ENCODE measurements at regions not wholly inside any gene's neighbourhood (a gene's known extent, or its start where the extent isn't known, plus 50 kb on each side); places are given as distances from the start of the nearest gene placed in this dataset.

DNA sequence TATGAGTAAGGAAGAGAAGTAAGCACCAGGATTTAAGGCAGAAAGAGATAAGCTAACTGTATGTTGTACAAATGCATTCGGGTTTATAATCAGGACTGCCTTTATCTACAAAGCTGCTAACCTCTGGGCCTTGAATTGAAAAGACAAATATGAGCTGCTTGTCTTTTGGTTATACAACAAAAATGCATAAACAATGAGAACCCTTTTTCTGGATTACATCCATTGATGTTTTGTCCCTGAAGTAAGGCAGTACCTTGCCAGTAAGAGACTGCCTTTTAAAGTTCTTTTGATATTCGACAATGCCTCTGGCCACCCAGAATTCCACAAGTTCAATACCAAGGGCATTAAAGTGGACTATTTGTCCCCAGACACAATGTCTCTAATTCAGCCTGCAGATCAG is 280.7 kb downstream of the ZNF621 start:
- DNase-seq (ENCODE audit: low spot score), result no peak

DNA sequence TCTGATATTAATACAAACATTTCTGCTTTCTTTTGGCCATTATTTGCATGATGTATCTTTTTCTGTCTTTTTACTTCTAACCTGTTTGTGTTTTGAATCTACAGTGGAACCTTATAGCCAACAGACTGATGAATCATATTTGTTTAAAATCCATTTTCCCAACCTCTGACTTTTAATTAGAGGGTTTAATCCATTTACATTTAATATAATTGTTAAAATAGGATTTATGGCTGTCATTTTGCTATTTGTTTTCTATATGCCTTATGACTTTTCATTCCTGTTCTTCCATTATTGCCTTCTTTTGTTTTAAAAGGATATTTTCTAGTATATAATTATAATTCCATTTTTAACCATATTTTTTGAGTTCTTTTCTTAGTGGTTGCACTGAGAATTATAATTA is 286.1 kb downstream of the ZNF621 start:
- no peak for DNase-seq (ENCODE audit: low spot score)

DNA sequence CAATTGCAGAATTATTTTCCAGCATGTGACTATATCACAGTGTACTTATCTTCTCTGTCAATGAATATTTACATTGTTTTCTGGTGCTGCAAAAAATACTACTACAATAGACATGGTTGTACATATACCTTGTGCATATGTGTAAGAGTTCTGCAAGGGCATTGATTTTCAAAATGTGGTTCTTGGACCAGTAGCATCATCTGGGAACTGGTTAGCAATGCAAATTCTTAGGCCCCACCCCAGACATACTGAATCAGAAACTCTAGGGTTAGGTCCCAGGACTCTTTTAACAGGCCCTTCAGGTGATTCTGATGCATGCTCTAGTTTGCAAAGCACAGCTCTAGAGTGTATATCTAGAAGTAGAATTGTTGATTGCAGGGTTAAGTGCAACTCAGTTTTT is 292.3 kb downstream of the ZNF621 start:
- DNase-seq (ENCODE audit: low spot score), result no peak

DNA sequence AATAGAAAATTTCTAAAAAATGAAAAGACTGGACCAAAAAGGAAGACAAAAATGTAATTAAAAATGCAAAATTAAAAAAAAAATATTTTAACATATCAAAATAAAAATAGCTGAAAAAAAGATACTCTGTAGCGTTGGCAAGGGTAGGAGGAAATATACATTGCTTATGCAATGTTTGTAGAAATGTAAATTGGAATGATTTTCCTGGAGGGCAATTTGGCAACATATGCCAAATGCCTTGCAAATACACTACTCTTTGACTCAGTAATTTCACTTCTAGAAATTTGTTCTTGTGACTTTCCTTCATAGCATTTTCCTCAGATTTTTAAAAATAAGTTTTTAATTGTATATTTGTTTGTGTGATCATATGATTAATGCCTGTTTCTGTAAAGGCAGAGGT is 296.6 kb downstream of the ZNF621 start:
- DNase-seq (ENCODE audit: low spot score), result no peak

DNA sequence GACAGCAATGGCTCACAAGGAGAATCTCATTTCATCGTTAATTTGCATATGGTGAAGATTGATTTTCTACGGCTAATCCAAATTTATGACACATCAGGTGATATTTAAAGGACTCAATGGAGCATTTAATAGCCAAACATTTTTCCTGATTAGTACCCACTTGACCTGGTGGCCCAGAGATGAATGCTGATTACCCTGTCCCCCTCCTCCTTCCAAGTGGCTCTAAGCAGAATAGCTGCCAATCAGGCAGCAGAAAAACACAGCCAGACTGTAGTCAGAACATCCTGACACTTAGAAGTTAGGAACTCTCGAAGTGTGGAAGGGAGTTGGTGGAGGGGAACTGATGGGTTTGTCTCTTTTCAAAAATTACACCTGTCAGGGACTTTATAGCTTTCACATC is 302.5 kb downstream of the ZNF621 start:
- no peak for DNase-seq (ENCODE audit: low spot score)

DNA sequence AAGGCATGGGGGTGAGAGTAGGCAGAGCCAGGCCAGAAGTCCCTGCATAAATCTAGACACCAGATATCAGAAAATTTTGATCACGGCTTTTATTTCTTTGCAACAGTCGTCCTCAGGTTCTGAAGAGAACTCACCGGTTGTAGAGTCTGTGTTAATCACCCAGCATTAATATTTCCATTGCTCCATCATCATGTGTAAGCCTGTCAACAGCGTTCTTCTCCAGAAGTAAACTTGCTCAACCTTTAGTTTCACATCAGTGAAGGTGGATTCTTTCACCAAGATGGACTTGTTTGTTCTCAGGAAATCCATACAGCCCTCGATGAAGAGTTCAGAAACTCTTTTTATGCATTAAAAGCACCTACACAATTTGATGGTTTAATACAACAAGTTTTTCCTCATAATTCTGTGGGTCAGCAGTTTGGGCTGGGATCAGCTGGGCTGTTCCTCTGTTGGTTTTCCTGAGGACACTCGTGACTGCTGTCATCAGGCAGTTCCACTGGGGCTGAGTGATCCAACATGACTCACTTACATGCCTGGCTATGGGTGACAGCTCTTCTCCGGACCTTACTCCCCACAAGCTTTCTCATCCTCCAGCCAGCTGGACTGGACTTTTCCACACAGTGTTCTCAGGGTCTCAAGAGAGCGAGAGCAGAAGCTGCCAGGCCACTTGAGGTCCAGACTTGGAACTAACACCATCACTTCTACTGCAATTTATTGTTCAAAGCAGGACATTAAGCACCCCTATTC is 303.4 kb downstream of the ZNF621 start:
- DNase-seq (ENCODE audit: low spot score), result no peak

DNA sequence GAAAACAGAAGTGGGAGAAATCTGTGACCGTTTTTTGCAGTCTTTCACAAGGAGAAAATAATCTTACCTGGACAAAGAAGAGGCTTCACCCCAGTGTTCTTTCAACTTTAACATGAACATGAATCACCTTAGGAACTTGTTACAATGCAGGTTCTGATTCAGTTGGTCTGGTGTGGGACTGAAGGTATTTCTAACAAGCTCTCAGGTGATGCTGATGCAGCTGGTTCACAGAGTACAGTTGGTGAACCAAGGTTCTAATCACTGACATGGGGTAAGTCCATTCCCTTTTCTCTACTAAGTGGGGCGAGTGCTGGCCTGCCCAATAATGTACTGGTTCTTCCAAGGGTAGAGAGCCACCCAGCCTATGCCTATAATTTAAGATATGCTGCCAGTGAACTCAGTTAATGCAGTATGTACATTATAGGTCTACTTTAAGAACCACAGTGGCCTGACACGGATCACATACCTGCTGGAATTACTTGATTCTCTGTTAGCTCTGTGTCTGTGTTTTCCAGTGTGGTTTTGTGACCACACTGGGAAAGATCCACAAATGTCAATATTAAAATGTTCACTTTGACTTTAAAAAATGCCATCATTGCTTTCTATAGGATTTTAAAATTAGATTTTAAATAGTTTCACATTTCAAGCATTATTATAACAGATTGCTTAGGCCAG is 304.1 kb downstream of the ZNF621 start:
- no peak for DNase-seq (ENCODE audit: low spot score)

DNA sequence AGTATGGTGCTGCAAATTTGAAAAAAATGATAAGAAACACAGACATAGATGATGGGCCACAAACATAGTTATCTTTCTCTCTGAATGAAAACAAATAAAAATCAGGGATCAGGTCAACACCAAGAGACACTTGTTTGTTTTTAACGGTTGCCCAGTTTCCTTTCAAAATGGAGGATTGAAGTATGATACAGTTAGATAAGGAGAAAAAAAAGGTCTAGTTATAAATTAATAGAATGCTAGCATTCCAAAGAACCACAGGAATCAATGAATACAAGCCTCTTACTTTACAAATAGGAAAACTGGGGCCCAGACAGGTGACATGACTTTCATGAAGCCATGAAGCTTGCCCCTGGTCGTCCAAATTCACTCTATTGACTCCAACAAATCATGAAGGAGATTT is 305.1 kb downstream of the ZNF621 start:
- no peak for DNase-seq (ENCODE audit: low spot score)

DNA sequence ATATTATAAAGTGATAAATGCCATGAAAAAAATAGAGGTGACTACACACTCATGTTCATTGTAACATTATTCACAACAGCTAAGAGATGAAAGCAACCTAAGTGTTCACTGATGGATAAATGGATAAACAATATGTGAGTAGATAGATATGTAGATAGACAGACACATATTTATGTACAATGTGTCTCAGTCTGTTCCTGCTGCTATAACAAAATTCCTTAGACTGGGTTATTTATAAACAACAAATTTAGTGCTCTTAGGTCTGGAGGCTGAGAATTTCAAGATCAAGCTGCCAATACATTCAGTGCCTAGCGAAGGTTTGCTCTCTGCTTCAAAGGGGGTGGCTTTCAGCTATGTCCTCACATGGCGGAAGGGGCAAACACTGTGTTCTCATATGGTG is 312.5 kb downstream of the ZNF621 start:
- no peak for DNase-seq (ENCODE audit: low spot score)

DNA sequence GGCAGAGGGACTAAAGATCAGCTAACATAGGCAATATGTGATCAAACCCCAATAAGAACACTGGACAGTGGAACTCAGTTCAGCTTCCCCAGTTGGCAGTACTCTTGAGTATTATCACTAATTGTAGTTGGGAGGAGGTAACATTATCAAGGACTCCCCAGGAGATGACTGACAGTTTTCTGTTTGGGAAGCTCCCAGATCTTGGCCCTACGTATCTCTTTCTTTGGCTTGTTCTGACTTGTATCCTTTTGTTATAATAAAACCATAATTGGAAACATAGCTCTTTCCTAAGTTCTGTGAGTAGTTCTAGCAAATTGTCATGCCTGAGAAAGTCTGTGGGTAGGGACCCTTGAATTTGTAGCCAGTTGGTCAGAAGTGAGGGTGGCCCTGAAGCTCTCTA is 316.4 kb downstream of the ZNF621 start:
- DNase-seq (ENCODE audit: low spot score), result no peak

DNA sequence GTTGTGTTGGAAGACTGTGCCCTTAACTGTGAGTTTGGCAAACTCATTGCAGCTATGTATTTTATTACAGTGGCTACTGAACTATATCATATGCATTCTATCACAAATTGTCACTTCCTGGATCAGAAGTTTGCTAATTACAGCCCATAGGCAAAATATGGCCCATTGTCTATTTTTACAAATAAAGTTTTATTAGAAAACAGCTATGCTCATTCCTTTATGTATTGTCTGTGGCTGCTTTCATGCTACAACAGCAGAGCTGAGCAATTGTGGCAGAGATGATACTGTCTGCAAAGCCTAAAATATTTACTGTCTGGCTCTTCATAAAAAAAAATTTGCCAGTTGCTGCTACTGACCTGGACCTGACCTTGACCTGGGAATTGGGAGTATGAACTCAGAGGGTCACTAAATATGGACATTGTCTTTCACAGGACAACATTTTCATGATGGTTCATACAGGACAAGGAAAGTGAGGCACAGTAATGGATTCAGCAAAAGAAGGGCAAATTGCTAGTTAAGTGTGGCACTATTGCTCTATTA is 316.9 kb downstream of the ZNF621 start:
- DNase-seq (ENCODE audit: low spot score), result no peak

DNA sequence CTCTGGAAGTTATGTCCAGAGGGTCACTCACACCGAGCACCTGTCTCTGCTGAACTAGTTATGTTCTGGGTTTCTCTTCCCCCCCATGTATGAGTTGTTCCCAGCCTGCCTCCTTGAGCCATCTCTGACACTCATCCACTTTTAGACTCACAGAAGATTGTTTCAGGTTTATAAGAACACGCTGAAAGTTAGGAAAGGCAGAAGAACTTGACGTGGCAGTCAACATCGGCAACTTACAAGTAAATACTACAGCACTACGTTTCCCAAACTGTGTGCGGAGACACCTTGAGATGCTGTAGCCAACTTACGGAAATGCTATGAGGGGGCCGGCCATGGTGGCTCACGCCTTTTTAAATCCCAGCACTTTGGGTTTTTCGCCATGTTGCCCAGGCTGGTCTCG is 318.0 kb downstream of the ZNF621 start:
- DNase-seq (ENCODE audit: low spot score), result no peak

DNA sequence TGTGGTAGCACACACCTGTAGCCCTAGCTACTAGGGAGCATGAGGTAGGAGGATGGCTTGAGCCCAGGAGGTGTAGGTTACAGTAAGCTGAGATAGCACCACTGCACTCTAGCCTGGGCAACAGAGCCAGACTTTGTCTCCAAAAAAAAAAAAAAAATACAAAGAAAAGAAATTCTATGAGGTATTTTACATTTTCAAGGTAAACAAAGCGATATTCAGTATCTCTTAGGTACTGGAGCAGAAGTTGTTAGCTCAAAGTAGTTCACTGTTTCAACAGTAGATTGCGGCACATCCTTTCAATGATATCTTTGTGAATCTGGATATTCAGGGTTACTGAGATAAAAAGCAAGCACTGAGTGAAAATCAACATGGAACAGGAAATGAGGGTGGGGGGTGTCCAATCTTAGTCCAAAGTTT is 318.5 kb downstream of the ZNF621 start:
- no peak for DNase-seq (ENCODE audit: low spot score)

DNA sequence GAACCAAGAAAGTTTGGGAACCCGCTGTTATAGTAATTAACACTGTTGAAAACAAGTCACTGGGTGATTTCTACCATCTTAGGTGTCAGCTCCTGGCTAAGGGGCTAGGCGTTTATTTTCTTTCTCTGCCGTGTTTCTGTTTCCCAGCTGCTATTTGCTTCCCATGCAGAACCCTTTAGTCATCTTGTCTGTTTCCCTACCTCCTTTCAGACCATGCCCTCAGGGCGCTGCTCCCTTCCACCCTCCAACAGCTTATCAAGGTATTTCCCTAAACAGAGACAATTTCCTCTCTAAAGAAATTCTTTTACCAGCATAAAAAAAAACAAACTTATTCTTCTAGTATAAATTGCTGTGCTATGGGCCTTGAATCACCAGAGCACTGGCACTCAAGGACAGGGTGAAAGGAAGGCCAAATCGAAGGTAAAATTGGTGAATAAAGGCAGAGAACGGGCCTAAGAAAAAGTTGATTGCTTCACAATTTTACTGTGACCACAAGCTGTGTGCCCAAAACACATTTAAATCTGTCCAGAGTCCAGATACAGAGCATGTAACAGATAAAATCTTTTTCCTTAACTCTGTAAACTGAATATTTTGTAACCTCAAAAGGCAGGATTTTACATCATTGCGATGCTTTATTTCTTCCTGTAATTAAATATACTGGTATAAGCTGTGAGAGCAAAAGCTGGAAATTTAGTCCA is 319.2 kb downstream of the ZNF621 start:
- DNase-seq (ENCODE audit: low spot score), result no peak

DNA sequence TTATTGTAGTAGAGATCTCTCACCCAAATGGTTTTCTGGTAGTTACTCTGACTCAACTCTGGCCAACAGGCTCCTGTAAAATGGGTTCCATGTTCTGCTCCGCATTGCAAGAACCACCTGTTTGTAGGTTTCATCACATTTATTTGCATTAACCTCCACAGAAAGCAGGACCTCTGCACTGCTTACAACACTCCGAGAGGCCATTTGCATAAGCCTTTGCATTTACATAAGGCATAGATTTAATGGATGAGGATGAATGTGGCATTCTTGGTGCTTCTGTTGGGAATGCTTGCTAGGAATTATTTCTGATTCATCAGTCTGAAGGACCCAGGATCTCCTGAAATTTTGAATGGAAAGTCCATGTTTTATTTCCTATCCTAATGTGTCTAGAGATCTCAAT is 320.1 kb downstream of the ZNF621 start:
- no peak for DNase-seq (ENCODE audit: low spot score)

DNA sequence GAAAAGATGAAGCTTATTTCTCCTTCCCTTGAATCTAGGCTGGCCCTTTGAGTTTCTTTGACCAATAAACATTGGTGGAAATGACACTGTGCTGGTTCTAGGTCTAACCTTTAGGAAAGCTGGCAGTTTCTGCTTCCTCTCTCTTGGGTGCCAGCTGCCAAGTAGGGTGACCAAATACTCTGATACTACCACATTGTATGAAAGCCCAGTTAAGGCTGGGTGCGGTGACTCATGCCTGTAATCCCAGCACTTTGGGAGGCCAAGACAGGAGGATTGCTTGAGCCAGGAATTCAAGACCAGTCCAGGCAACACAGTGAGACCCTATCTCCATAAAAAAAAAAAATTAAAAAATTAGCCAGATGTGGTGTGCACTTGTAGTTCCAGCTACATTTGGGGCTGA is 320.7 kb downstream of the ZNF621 start:
- no peak for DNase-seq (ENCODE audit: low spot score)

DNA sequence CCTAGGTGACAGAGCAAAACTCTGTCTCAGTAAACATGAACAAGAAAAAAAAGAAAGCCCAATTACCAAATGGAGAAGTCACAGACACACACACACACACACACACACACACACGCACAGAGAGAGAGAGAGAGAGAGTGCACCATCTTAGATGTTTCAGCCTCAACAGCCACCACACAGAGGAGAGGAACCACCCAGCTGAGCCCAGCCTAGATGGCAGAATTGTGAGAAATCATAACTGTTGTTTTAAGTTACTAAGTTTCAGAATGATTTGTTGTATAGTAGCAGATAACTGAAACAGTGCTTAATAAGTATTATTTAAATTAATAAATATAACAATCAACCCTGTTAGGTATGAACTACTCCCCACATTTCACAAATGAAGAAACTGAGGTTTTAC is 321.2 kb downstream of the ZNF621 start:
- no peak for DNase-seq (ENCODE audit: low spot score)

DNA sequence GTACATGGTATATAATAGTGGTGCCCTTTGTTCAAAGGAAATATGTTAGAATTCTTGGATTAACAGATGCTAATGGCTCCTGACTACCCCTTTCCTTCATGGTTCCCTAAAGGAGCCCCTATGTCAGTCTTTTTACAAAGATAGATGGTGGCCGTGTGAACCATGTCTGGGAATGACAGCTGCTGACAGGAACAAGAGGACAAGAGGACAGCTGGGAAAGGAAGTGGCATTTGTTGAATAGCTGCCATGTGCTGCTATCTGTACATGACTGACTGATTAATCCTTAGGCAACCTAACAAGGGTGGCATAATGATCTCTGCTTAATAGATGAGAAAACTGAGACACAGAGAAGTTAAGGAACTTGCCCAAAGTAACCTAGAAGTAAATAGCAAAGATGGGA is 321.7 kb downstream of the ZNF621 start:
- no peak for DNase-seq (ENCODE audit: low spot score)

DNA sequence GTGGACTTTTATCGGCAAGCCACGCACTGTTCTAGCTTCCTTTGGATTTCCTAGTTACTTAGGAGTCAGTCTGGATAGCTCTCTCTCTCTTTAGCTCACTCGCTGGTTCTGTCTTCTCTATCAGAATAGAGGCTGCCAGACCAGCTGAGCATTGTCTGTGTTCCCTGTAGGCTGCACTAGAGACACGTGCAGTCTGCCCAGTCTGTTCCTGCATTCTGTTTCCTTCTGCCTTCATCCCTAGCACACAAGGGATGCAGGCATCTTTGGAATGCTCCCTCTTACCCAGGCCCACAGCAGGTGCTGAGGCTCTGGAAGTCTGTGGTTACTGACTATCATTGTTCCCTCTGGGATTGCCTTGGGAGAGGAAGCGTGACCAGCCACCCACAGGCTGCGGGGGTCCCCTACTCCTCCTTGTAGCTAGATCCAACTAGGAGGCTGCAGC is 322.8 kb downstream of the ZNF621 start:
- DNase-seq (ENCODE audit: low spot score), result peak; percentile 33

DNA sequence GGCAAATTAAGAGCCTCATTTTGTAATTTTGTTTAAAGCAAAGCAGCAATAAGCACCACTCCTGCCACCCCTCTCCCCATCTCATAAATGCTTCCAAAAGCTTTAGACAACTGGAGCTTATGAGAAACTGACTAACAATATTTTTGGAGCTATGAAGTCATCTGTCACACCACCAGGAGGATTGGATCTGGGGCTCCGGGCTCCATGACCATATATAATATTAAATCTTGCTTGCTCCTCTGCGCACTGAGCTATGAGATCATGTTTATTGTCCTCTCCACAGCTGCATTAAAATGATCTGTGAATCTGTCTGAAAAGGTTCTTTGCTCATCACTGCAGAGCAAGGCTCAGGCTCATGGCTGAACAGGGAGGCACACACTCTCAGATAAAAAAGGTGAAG is 323.7 kb downstream of the ZNF621 start:
- no peak for DNase-seq (ENCODE audit: low spot score)

DNA sequence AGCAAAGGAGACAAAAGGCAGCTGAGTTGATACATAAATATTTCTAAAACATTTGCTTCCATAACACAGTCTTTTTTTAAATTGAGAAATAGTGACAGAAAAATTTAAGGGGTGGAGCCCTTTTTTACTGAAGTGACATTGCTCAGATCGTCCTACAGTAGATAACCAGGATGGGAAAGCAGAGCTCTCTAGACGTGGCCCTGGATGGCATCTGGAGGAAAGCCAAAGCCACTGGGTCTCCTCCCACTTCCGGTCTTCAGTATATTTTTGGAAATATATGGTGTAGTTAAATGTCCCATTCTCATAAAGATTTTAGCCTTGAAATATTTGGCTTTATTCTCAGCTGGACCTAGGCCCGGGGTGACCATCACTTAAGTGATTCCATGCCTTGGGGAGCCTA is 326.1 kb downstream of the ZNF621 start:
- no peak for DNase-seq (ENCODE audit: low spot score)

DNA sequence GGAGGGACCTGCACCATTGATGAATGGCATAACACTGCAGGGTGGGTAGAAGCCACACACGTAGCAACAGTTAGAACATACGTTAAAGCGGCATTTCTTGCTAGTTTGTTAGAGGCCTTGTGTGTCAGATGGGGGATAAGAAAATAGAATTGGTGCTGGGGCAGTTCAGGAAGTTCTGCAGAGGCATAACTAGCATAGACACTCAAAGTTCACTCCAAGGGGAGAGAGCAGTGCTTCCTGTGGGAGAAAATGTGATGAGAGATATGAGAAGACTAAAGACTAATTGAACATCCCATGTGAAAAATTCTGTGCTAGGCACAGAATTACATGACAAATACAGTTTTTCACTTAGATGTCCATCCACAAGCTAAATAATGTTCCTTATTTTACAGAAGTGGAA is 327.1 kb downstream of the ZNF621 start:
- DNase-seq (ENCODE audit: low spot score), result no peak

DNA sequence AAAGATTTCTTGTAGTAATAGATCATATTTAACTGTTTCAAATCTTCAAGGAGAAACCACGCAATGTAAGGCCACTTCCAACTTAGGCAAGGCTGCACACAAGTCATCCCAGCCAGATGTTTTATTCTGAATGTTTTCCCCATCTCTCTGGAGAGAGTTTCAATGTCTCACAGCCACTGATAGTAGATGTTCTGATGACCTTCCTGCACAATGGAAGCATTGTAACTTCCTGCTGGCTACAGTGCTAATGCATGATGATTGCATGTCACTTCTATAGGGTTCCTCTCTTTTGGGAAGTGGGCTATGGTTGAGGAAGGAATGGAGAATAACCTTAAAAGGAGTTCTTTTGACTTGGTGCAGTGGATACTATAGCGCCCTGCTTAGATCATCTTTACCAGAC is 328.0 kb downstream of the ZNF621 start:
- DNase-seq (ENCODE audit: low spot score), result no peak

Measured in SK-N-DZ (cell line).